Keratinocyte (primary cell): ENCODE measurements at regions not wholly inside any gene's neighbourhood (a gene's known extent, or its start where the extent isn't known, plus 50 kb on each side); places are given as distances from the start of the nearest gene placed in this dataset.

ENCODE experiments used
- DNase-seq: peaks from one replicate; pipeline ENCODE4 v3.0.0-alpha.2; 2011; ENCODE audit warnings: low read depth, missing footprints, low spot score
- FAIRE-seq: peaks from 2 replicates; lab custom pipeline; 2011; peaks lifted over from hg19 to GRCh38; lab: Jason Lieb, UNC
- H2AFZ ChIP-seq: 2 replicates; pipeline ENCODE4 v1.6.0; 2012; ENCODE audit warnings: low read length, control low read depth, inconsistent platforms; ENCODE audit not compliant: control insufficient read depth
- H3K27ac ChIP-seq: 2 replicates; pipeline ENCODE4 v1.5.1; 2011; ENCODE audit warnings: low read length; ENCODE audit not compliant: control insufficient read depth, insufficient read depth
- H3K27me3 ChIP-seq: 3 replicates; pipeline ENCODE4 v1.6.0; 2011; ENCODE audit warnings: low read length; ENCODE audit not compliant: control insufficient read depth, insufficient read depth; ENCODE audit errors: extremely low read depth
- H3K36me3 ChIP-seq, 2 experiments: 2 replicates in 1 of 2; 3 replicates in 1 of 2; pipeline ENCODE4 v1.5.1; 2011; ENCODE audit warnings: low read length in 2 of 2, mild to moderate bottlenecking in 1 of 2; ENCODE audit not compliant: control insufficient read depth in 2 of 2, insufficient read depth in 2 of 2; ENCODE audit errors: extremely low read depth in 1 of 2
- H3K4me1 ChIP-seq: 3 replicates; pipeline ENCODE4 v1.5.1; 2011; ENCODE audit warnings: low read length; ENCODE audit not compliant: control insufficient read depth, insufficient read depth; ENCODE audit errors: extremely low read depth
- H3K4me2 ChIP-seq: 3 replicates; pipeline ENCODE4 v1.6.0; 2011; ENCODE audit warnings: low read depth, low read length; ENCODE audit not compliant: control insufficient read depth, insufficient read depth; ENCODE audit errors: extremely low read depth
- H3K4me3 ChIP-seq, 3 experiments: fragments of 200-600 bp in 1 of 3; sonication (generic) in 1 of 3; 2 replicates in 2 of 3; 3 replicates in 1 of 3; pipeline ENCODE4 v1.5.1; 2011 to 2016; ENCODE audit warnings: low read length in 3 of 3, mild to moderate bottlenecking in 3 of 3, control low read depth in 2 of 3, inconsistent platforms in 1 of 3, low read depth in 1 of 3, mixed read lengths in 1 of 3, mixed run types in 1 of 3, moderate library complexity in 1 of 3; ENCODE audit not compliant: control insufficient read depth in 2 of 3, insufficient read depth in 2 of 3; ENCODE audit errors: extremely low read depth in 1 of 3
- H3K79me2 ChIP-seq: 2 replicates; pipeline ENCODE4 v1.6.0; 2012; ENCODE audit warnings: low read length; ENCODE audit not compliant: control insufficient read depth, insufficient read depth
- H3K9ac ChIP-seq: 3 replicates; pipeline ENCODE4 v1.6.0; 2011; ENCODE audit warnings: low read length; ENCODE audit not compliant: control insufficient read depth, insufficient read depth; ENCODE audit errors: extremely low read depth
- H3K9me1 ChIP-seq: 3 replicates; pipeline ENCODE4 v1.6.0; 2011; ENCODE audit warnings: low read length; ENCODE audit not compliant: control insufficient read depth, insufficient read depth; ENCODE audit errors: extremely low read depth
- H3K9me3 ChIP-seq: 2 replicates; pipeline ENCODE4 v1.5.1; 2012; ENCODE audit warnings: low read depth, low read length; ENCODE audit not compliant: control insufficient read depth
- H4K20me1 ChIP-seq: 3 replicates; pipeline ENCODE4 v1.6.0; 2011; ENCODE audit warnings: low read length; ENCODE audit not compliant: control insufficient read depth, insufficient read depth; ENCODE audit errors: extremely low read depth
- CTCF ChIP-seq, 3 experiments: IDR thresholded peaks in 1 of 3; conservative IDR thresholded peaks in 1 of 3; optimal IDR thresholded peaks in 1 of 3; 2 replicates in 2 of 3; 3 replicates in 1 of 3; pipeline versions ENCODE3 to v1.5.1; 2011; ENCODE audit warnings: low read length in 3 of 3, mild to moderate bottlenecking in 3 of 3, moderate library complexity in 2 of 3, control low read depth in 1 of 3, inconsistent platforms in 1 of 3; ENCODE audit not compliant: insufficient read depth in 2 of 3; ENCODE audit errors: extremely low read depth in 1 of 3
- EZH2 ChIP-seq: IDR thresholded peaks from one replicate; pipeline ENCODE4 v1.6.1; 2012; ENCODE audit warnings: inconsistent platforms, mild to moderate bottlenecking, low read length, moderate library complexity
- dilution Hi-C: fragments of 300-500 bp; cut with MboI; formaldehyde crosslinking; loops from one replicate; pipeline ENCODE4 v1.7.0; 2020; ENCODE audit warnings: low sequenced_read_pairs; ENCODE audit not compliant: extremely low pct_ligation_motif_present

DNA sequence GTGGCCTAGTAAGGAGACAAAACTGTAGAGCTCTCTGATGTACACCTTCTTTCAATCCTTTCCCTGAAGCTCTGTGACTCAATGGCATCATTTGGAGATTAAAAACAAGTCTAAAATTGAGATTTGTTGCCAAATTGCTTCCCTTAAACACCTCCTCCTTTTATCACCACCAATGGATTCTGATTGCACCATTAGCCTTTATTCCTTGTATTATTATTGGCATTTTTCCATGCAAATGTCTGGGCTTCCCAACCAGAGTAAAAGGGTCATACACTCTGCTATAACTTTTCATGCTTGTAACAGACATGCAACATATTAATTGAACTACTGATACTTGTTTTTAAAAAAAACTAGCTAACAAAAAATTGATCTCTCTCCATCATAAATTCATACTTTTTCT is 124.2 kb downstream of the CCDC34 start:
- no peak for FAIRE-seq
- no peaks in the 10 kb centered on the region for H3K9me1 ChIP-seq
- H3K27me3 ChIP-seq = no peaks in the 10 kb centered on the region
- H3K9ac ChIP-seq = no peak overlapping the region
- dilution Hi-C loops = no loop called here
- no peak for DNase-seq
- no peak overlapping the region for H3K27ac ChIP-seq
- peaks cover 5% of the 10 kb centered on the region for H3K4me1 ChIP-seq
- H3K4me3 ChIP-seq = no peak overlapping the region
- H3K9me3 ChIP-seq = no peaks in the 10 kb centered on the region
- H4K20me1 ChIP-seq = no peaks in the 10 kb centered on the region
- no peaks in the 10 kb centered on the region for H3K79me2 ChIP-seq
- H3K36me3 ChIP-seq = no peaks in the 10 kb centered on the region
- TF ChIP-seq CTCF (optimal IDR thresholded peaks at IDR 0.05 in 1 of 3, IDR thresholded peaks at IDR 0.05 in 1 of 3, conservative IDR thresholded peaks at IDR 0.05 in 1 of 3; ENCODE audit: extremely low read depth in 1 of 3, insufficient read depth in 2 of 3, low read length in 3 of 3) (no peak), EZH2 (no peak)
- H3K4me2 ChIP-seq = no peak overlapping the region
- no peak overlapping the region for H2AFZ ChIP-seq

- no peak for DNase-seq
- Histone ChIP-seq H3K4me3 (no peak overlapping the region), H3K27me3 (no peaks in the 10 kb centered on the region), H3K36me3 (no peaks in the 10 kb centered on the region), H3K9me3 (no peaks in the 10 kb centered on the region), H3K4me1 (peaks cover 5% of the 10 kb centered on the region), H3K27ac (no peak overlapping the region), H4K20me1 (no peaks in the 10 kb centered on the region), H3K4me2 (no peak overlapping the region), H3K79me2 (no peaks in the 10 kb centered on the region), H3K9ac (no peak overlapping the region), H2AFZ (no peak overlapping the region), H3K9me1 (no peaks in the 10 kb centered on the region)
- dilution Hi-C loops = no loop called here
- TF ChIP-seq EZH2 (no peak), CTCF (optimal IDR thresholded peaks at IDR 0.05 in 1 of 3, IDR thresholded peaks at IDR 0.05 in 1 of 3, conservative IDR thresholded peaks at IDR 0.05 in 1 of 3; ENCODE audit: extremely low read depth in 1 of 3, insufficient read depth in 2 of 3, low read length in 3 of 3) (no peak)
- no peak for FAIRE-seq
Observed at GRCh38 chr11:27237643-27238042, 125.4 kb downstream of the CCDC34 start.
